ENCODE measurements at regions not wholly inside any gene's neighbourhood (a gene's known extent, or its start where the extent isn't known, plus 50 kb on each side); places are given as distances from the start of the nearest gene placed in this dataset.

DNA sequence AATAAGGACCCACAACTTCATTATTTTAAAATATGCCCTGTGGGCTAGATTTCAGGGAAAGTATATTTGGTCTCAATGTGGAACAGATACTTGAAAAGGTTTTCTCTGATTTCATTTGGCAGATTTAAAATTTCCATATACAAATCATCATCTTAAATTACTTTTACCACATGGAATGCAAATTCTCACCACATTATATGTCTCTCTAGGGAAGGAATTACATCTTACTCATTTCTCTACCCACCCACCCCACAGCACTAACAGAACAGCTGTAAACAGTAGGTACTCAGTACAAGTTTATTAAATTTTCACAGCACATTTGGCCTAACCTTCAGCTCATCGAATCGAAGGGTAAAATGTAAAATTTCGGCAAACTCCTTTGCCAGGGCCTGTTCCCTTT, 104.0 kb downstream of the CYRIA start:
- DNase-seq = no peak

DNA sequence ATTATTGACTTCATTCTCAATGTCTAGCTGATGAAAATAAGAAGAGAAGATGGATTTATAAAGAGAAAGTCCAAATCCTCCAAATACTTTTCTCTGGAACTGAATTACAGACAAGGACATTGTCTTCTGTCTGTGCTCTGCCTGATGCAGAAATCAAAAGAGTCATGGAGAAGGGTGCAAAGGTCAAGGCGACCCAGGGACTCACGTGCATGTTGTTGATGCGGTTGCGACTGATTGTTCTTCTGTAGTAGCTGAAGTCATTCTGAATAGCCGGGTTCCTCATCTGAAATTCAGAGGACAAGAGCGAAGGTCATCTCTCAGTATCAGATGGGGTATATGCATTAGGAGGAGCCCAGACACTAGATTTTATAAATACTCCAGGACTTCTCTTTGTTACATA, 104.4 kb downstream of the CYRIA start:
- no peak for DNase-seq

DNA sequence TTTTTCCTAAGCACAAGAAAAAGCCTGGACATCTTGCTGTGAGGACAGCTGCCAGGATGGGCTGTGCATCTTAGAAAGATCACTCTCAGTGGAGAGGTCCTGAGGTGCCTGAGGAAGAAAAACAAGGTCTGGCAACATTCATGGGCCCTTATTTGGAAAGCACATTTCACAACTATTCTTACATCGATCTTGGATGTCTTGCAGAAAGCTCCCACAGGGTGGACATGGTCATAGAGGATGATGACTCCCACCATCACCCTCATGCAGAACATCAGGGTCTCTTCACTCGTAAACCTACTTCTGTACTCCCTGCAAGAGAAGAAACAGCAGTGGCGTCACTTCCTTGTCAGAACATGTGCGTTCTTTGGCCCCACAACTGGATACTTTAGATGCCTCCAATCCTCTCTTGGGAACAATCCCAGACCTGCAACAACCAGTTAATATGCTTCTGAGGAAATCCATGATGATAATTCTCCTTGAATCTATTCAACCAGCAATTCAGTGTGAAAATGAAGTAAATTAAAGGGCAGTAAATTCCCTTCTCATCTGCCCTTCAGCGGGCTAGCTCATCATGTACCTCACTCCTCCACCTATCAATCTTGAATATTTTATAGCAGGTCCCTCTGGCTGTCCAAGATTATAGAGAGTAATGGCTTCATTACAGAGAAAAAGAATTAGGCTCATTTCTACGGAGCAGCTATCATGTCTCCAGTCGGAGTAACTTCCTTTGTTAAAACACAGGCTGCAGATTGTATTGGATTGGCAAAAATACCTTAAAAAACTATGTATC, 106.2 kb downstream of the CYRIA start:
- no peak for DNase-seq

DNA sequence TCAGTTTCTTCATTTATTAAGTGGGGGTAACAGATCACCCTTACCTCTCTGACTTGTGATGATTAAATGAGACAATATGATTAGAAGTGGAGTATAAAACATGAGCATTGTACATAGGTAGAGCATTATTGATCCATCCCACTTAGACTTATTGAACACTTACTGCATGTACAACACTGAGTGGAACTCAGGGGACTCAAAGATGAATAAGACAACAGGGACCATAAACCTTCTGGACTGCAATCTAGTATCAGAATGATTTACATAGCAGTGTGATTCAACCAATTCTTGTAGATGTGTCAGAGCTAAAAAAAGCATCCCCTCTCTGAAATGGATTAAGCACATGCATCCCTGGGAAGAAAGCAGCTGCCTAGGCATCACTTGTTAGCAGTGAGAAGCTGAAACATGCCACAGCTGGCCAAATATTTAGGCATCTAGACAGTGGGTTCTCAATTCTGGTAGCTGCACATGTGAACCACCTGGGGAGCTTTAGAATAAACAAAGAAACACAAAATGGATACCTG, 111.5 kb downstream of the CYRIA start:
- no peak for DNase-seq

DNA sequence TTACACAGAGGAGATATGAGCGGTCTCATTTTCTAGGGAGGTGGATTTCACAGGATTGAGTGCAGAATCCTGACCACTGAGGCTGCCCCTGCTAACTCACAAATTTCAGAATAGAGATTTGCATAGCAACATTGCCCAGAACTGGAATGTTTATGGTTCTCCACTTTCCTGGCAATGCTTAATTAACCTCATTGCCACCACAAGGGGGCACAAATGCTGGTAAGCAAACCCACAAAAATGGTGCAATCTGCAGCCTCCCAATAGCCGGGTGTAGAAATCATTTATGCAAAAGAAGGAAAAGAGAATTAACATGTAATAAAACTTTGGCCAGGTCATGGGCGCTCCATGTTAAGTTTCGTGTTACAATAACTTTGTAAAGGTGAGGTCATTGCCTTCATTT, 112.4 kb downstream of the CYRIA start:
- peak; percentile 29 for DNase-seq

DNA sequence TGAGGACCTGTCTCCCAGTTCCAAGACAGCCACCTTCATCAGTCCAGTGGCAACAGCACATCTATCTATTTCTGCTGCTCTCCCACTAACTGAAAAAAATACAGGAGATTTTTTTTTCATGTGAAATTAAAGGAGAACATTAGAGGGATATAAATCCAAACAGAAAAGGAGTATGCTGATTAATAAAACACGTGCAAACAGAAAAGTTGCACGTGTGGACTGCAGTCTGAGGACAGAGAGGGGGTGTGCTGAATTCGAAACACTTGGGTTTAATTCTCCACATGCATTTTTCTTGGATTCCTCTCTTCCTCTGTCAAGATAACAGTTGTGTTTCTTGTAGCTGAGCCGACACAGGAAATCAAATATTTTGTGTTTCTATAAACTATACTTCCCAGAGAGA, 113.4 kb downstream of the CYRIA start:
- no peak for DNase-seq

DNA sequence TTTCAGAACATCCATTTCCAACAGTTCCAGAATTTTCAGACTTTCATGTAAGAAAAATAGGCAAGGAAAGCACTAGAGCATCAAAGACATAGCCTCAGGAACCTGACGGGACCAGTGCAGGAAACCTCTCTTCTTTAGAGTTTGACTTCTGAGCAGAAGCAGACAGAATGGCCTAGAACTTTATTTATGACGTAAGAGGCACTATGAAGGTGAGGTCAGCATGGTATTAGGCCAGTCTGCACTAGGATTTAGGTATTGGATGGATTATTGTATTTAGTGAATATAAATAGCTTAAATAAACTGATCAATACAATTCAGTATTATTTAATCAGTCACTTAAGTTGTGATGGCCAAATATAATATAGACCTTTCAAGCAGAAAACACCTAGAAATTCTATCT, 117.6 kb downstream of the CYRIA start:
- DNase-seq = no peak

DNA sequence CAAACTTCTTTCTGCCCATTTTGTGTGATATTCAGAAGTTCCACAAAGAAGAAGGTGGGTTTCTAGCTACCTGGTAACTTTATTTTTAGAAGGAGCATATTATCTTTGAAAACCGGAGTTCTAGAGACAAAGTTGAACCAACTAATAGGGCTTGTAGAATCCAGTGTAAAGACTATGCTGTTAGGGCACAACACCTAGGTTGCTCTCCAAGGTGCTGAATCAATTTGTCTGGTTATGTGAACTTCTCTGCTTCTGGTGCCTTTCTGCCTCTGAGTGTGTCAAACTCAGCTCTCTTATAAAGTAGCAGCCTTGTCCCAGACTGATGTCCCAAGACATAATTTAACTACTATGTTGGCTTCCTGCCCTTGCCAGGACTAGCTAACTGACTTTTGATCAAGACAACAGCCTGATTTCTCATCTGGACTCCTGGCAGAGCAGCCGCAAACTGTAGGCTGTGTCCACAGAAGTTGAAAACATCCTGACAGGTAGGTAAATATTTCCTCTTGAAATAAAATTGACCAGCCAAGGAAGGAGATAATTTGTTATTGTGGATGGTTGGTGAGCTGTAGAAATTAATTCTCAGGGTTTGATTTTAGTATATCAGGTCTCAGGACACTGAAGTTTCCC, 119.4 kb downstream of the CYRIA start:
- DNase-seq = no peak

DNA sequence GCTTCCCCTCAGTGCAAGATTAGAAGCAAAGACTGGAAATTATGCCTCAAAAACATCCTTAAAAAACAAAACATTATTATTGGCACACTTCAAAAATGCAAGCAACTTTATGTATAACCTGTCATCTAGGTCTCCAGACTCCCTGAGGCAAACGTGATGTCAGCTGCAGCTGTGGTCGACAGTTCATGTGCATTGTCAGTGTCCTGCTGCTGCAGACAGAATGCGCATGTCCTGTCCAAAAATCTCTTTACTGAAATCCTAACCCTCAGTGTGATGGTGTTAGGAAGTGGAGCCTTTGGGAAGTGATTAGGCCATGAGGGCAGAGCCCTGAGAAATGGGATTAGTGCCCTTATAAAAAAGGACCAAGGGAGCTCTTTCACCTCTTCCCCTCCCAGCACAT, 126.9 kb downstream of the CYRIA start:
- DNase-seq = no peak

DNA sequence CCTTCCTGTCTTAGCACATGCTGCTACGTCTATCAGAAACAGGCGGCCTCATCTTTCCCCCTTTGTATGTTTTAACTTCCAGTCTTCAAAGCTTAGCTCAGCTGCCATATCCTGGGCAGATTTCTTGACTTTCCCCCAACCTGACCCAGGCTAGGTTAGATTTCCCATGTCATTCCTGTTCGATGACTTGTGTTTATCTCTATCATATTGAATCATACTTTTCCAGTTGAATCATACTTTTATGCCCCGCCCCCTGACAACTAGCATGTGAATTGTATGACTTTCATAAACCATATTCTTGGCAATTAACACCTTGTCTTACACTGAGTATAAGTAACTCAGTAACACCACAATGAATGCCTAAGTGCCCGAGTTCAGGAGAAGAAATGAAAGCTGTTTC, 128.3 kb downstream of the CYRIA start:
- no peak for DNase-seq

DNA sequence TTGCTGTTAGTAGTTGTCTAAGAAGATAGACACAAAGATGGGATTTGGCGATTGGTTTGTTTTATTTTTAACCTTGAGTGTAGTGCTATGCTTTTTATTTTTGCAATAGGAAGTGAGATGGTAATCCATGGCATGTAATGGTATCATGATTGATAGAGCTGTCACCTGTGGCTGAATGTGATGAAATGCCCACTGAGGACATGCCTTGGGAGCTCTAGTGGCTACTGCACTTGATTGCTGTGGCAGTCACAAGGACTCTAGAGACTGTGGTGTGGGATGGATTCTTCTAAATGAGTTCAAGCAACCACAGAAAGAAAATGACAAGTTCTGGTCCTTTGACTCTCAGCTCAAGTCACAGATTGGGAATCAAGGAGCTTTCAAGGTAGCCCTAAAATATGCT, 139.4 kb downstream of the CYRIA start:
- DNase-seq = no peak

DNA sequence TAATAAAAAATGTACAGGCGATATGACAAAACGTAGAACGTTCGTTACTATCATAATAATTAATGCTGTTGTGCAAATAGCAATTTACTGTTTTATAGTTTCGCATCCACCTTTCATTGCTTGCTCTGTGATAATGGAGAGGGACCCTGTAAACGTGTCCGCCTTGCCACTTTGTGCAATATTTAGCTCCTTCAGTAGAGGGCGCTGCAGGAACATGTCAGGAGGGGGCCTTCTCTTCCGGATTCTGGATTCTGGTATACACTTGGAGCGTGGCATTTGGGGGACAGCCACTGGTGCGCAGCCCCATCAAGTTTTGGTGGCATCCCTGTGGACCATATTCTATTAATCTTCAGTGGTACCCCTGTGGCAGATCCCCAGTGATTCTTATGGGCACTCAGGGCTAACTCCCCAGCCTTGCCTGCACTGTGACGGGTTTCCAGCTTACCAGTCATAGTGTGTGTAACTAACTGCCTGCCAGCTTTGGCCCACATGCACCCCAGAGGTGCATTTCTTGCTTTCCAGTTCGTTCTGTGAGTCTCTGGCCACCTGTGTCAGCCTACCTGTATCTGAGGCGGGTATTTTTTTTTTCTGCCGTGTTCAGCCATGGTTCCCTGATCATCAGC, 140.3 kb downstream of the CYRIA start:
- peak; percentile 56 for DNase-seq

DNA sequence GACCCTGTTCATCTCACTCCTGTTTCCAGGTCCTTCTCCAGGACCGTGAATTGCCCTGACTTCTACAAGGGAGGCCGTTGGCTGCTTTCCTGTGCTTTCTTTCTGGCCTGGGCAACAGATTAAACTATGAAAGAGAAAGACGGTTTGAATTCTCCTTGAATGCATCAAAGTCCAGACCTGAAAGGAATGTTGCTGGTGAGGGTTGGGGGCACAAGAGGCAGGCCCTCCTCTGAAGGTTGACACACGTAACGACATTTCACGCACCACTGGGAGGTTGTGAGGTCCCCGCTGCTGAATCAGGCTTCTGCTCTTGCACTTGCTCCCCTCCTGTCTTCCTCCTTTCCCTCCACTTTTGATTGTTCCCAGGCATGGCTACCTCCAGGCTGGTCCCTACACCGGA, 141.9 kb downstream of the CYRIA start:
- no peak for DNase-seq

DNA sequence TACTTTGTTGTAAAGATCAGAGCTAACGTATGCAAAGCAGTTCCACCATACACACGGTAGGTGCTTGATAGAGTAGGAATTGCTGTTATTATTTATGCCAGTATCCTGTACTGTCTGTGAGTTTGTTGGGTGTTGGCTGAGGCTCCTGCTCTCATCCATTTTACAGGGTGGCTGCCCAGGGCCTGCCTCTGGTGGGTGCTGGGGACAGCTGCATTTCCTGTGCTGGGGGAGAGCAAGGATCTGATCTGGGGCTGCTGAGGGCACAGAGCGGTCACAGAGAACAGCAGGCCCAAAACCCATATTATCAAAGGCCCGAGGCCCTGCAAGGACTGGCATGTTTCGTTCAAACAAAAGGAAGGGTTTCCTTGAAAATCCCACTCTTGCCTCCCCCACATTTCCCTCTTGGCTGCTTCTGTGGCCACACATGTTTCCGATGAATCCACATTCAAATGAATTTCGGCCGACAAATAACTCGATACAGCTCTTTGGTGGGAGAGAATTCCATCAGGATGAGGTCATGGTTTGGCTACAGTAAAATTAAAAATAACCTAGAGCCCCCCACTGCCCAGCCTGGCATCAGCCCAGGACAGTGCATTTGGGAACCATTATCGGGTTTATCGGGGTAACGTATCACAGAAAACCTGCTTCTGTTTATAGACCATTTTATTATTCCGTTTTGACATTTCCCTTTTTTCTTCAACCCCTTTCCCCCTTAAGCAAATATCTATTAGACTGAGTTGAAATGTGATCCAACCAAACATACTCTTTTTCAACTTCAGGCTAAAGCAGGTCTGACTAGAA, 143.4 kb downstream of the CYRIA start:
- DNase-seq = no peak

DNA sequence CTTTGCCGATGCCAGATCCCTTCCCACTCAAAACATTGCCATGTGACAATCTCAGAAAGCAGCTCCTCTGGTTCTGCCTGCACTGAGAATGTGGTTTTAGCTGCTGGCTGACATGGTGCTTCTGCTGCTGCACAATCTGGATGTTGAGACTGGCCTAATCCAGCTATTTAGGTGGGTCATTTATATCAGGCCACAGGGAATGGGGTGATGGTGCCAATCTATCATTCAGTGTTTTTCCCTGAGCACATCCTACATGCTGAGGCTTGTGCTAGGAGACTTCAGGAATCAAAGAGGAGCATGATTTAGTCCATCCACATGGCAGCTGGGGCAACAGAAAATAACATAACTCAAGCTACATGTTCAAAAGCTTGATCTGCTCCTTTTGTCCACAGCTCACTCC, 144.7 kb downstream of the CYRIA start:
- no peak for DNase-seq

DNA sequence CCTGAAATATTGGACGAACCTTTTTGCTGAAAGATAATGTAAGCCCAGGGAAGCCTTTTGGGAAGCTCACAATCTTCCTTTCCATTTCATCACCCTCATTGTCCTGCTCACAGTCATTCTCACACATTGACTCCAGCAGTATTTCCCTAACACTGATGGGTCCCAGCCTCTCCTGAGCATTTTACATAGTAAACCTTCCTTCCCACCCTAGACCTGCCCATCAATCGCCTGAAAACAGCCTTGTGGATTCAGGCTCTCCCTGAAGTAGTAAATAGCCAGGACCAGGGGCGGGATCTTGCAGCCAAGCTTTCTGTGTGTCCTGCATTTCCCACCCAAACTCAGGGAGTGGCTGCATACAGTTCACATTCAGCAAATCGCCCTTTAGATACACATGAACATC, 149.9 kb downstream of the CYRIA start:
- DNase-seq = no peak

DNA sequence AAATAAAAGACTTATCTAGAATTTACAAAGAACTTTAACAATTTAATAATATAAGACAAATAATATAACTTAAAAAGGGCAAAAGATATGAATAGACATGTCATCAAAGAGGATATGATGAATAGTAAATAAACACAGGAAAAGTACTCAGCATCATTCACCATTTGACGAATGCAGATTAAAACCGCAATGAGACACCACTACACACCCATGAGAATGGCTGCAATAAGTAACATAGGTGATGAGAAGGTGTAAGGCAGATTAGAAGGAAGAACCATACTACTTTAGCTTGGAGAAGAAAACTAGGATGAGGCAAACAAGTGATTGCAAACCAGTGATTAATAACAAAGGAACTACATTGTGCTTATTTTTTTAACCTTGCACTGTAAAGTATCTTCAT, 152.0 kb downstream of the CYRIA start:
- no peak for DNase-seq

DNA sequence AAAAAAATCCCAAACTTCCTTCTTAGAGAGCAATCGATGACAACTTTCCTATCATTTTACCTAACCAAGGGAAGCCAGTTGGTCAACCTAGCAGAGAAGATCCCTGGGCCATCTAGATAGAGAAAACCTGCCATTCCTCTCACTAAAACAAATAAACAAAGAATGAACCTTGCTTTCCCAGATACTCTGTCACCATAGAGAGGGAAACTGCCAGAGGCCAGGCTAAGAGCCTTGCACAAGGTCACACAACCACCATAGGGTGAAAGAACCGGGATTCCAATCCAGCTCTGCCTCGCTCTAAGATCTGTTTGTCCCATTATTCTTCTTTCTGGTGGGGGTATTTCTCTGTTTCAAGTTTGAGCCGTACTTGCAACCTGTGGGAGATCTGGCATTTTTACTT, 154.6 kb downstream of the CYRIA start:
- DNase-seq = no peak

DNA sequence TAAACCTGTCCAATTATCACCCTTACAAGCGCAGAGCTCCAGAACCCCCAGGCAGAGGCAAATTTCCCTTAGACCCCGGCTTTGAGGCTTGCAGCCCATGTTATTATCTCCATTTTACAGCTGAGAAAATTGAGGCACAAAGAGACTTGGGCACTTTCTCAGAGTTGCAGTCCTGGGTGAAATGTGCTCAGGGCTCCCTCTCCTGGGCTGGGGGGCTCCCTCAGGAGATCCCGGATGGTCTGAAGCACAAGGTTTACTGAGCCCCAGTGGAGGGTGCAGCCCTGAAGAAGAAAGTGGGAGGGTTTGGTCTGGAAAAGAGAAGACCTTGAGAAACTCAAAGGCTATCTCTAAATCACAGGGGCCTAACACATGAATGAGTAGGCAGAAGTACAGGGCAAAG, 156.6 kb downstream of the CYRIA start:
- no peak for DNase-seq

DNA sequence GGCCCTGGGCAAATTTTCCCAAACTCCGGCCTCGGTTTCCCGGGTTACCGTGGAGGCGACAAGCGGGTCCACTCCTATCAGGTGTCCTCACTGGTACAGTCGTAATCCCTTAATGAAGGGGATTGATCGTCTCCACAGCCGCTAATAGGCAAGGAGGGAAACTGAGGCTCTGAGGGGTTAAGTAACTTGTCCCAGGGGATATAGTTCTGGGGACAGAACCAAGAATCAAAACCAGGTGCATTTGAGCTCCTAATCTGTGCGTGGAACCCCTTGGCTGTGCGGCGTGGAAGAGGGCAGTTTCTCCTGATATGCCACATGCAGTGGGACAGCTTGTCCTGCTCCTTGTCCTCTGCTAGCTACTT, 157.2 kb downstream of the CYRIA start:
- no peak for DNase-seq

DNA sequence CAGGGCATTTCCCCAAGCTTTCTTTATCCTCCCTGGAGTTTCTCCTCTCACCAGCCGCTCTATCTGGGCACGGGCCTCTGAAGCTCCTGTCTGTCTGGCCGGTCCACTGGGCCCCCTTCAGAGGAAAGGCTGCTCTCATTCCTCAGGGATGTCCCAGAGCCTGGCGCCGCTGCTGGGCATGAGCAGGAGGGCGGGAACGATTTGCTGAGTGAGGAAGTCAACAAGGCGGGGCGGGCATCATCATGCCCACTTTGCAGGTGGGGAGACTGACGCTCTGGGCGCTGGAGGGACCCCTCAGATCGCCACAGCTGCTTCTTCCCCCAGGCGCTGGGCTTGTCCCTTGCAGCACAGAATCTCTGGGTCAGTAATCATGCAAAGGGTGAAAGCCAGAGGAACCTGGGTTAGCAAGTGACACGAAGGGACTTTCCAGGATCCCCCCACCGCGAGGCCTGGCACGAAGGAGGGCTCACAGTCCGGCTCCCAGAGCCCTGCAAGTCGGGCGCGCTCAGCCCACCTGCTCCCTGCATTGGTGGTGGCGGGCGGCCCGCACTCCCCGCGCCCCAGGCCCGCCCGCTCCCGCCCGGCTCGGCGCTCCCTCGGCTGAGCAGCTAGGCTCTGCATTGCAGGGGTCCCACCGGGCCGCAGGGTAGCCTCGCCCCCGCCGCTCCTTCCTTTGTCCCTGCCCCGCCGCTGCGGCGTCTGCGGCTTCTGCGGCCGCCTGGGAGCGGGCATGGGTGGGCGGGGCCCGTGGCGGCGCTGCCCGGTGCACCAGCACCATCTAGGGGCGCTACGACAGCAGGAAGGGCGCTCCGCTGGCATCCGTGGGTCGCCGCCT, 157.8 kb downstream of the CYRIA start:
- peak; percentile 30 for DNase-seq

DNA sequence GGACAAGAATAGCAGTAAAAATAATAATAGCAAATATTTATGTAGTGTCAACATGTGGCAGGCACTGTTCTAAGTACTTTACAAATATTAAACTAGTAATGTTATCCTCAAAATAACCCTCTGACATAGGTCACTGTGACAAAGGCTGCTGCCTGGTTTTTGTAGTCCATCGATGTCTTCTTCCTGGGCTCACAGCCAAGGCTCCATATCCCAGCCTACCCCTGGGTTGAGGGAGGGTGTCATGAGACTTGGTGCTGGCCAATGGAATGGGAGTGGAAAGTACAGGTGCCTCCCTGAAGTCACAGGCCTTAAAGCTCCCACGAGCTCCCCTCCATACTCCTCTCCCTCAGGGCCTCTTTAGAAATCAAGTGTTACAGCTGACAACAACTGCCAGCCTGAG, 159.3 kb downstream of the CYRIA start:
- no peak for DNase-seq
